ENCODE measurements at regions not wholly inside any gene's neighbourhood (a gene's known extent, or its start where the extent isn't known, plus 50 kb on each side); places are given as distances from the start of the nearest gene placed in this dataset.

GRCh38 chr3:3707858-3708768, 91.1 kb upstream of the LRRN1 start:
- H3K4me2 ChIP-seq, result no peak overlapping the region
- peak; percentile 7 to 48 for DNase-seq
- no TSS peak for BruUV-seq (replicated peaks)
- no peak overlapping the region for H3K27ac ChIP-seq
- H3K4me1 ChIP-seq (replicated peaks; ENCODE audit: insufficient read depth), result no peaks in the 10 kb centered on the region
- no peak overlapping the region for H3K4me3 ChIP-seq
- H4K20me1 ChIP-seq (ENCODE audit: insufficient read depth), result no peaks in the 10 kb centered on the region
- CTCF ChIA-PET, result no interaction called here
- H3K79me2 ChIP-seq (ENCODE audit: low read depth), result no peaks in the 10 kb centered on the region
- POLR2A ChIA-PET (ENCODE audit: unreplicated experiment), result interaction anchor here (0.6 kb wide), 1 partner anchor 38 kb away, joined by 3 read pairs; no protein-coding TSS in a partner anchor
- H3K27me3 ChIP-seq (ENCODE audit: insufficient read depth, low read depth), result no peaks in the 10 kb centered on the region
- no peaks in the 10 kb centered on the region for H3K36me3 ChIP-seq (ENCODE audit: low read depth)
- no peaks in the 10 kb centered on the region for H3F3A ChIP-seq (ENCODE audit: insufficient read depth, low read depth)
- no peak overlapping the region for H2AFZ ChIP-seq
- H3K9me2 ChIP-seq (ENCODE audit: insufficient read depth), result no peaks in the 10 kb centered on the region
- no peaks in the 10 kb centered on the region for H3K9me3 ChIP-seq (ENCODE audit: insufficient read depth, low read depth)
- TF ChIP-seq CTCF (conservative IDR thresholded peaks at IDR 0.05), result no peak
- TF ChIP-seq EZH2 (IDR thresholded peaks at IDR 0.05; ENCODE audit: low read depth), result no peak
- intact Hi-C loops (cut with micrococcal nuclease; ENCODE audit: unreplicated experiment), result no loop called here

- H3K9me3 ChIP-seq (ENCODE audit: insufficient read depth, low read depth), result no peaks in the 10 kb centered on the region
- H3K36me3 ChIP-seq (ENCODE audit: low read depth), result no peaks in the 10 kb centered on the region
- DNase-seq, result no peak
- no peaks in the 10 kb centered on the region for H3K9me2 ChIP-seq (ENCODE audit: insufficient read depth)
- no peaks in the 10 kb centered on the region for H3K79me2 ChIP-seq (ENCODE audit: low read depth)
- intact Hi-C loops (cut with micrococcal nuclease; ENCODE audit: unreplicated experiment), result no loop called here
- ChIA-PET POLR2A (ENCODE audit: unreplicated experiment) (no interaction called here), CTCF (no interaction called here)
- H3K4me1 ChIP-seq (replicated peaks; ENCODE audit: insufficient read depth), result no peaks in the 10 kb centered on the region
- TF ChIP-seq EZH2 (IDR thresholded peaks at IDR 0.05; ENCODE audit: low read depth) (no peak), CTCF (conservative IDR thresholded peaks at IDR 0.05) (no peak)
- no TSS peak for BruUV-seq (replicated peaks)
- H3K27ac ChIP-seq, result no peak overlapping the region
- no peaks in the 10 kb centered on the region for H4K20me1 ChIP-seq (ENCODE audit: insufficient read depth)
- no peaks in the 10 kb centered on the region for H3K27me3 ChIP-seq (ENCODE audit: insufficient read depth, low read depth)
- H3K4me2 ChIP-seq, result no peak overlapping the region
- no peaks in the 10 kb centered on the region for H3F3A ChIP-seq (ENCODE audit: insufficient read depth, low read depth)
- no peak overlapping the region for H3K4me3 ChIP-seq
- no peak overlapping the region for H2AFZ ChIP-seq
These were observed 94.0 kb upstream of the LRRN1 start for GRCh38 chr3:3705090-3705775.

GRCh38 chr3:3701949-3702348, 97.3 kb upstream of the LRRN1 start:
- Histone ChIP-seq H3K4me3 (no peak overlapping the region), H3K36me3 (ENCODE audit: low read depth) (no peaks in the 10 kb centered on the region), H3K4me1 (replicated peaks; ENCODE audit: insufficient read depth) (no peaks in the 10 kb centered on the region), H3K9me2 (ENCODE audit: insufficient read depth) (no peaks in the 10 kb centered on the region), H3K27me3 (ENCODE audit: insufficient read depth, low read depth) (no peaks in the 10 kb centered on the region), H3K79me2 (ENCODE audit: low read depth) (no peaks in the 10 kb centered on the region), H3K4me2 (no peak overlapping the region), H3K27ac (no peak overlapping the region), H2AFZ (no peak overlapping the region), H4K20me1 (ENCODE audit: insufficient read depth) (no peaks in the 10 kb centered on the region), H3F3A (ENCODE audit: insufficient read depth, low read depth) (no peaks in the 10 kb centered on the region), H3K9me3 (ENCODE audit: insufficient read depth, low read depth) (no peaks in the 10 kb centered on the region)
- ChIA-PET POLR2A (ENCODE audit: unreplicated experiment) (no interaction called here), CTCF (no interaction called here)
- no TSS peak for BruUV-seq (replicated peaks)
- no peak for DNase-seq
- no peak for TF ChIP-seq CTCF (conservative IDR thresholded peaks at IDR 0.05)
- TF ChIP-seq EZH2 (IDR thresholded peaks at IDR 0.05; ENCODE audit: low read depth), result no peak
- intact Hi-C loops (cut with micrococcal nuclease; ENCODE audit: unreplicated experiment), result no loop called here

Data from PC-9 (cell line).